Spleen (tissue), 7 donors: ENCODE measurements at regions not wholly inside any gene's neighbourhood (a gene's known extent, or its start where the extent isn't known, plus 50 kb on each side); places are given as distances from the start of the nearest gene placed in this dataset.

Experiments
- POLR2A ChIP-seq, 3 donors: fragments of 450-650 bp; IDR thresholded peaks; one replicate each; pipeline ENCODE4 v1.5.1; 2017; ENCODE audit warnings: antibody characterized with exemption in 3 of 3, mild to moderate bottlenecking in 1 of 3
- POLR2AphosphoS5 ChIP-seq, 3 donors: sonication (generic); formaldehyde crosslinking; IDR thresholded peaks; one replicate each; pipeline ENCODE4 v1.5.1; 2017; ENCODE audit warnings: antibody characterized with exemption in 3 of 3
- TF ChIP-seq, protein P1 (sequence below), 11 experiments: fragments of 200-600 bp in 7 of 11; fragments of 450-650 bp in 4 of 11; sonication (generic) in 4 of 11; IDR thresholded peaks in 8 of 11; conservative IDR thresholded peaks in 3 of 11; 1 replicate in 7 of 11; 2 replicates in 4 of 11; pipeline versions ENCODE4 v1.4.0 to v1.8.0; 2016 to 2021; ENCODE audit warnings: antibody characterized with exemption in 11 of 11, inconsistent platforms in 4 of 11, mild to moderate bottlenecking in 1 of 11
- donor health status: DM: no; HTN: no; CAD: no; lungs with moderate emphysema.
- donor health status: DM: no; HTN: no; CAD: no.
- donor health status: DM: no; HTN: no; CAD: no.

DNA sequence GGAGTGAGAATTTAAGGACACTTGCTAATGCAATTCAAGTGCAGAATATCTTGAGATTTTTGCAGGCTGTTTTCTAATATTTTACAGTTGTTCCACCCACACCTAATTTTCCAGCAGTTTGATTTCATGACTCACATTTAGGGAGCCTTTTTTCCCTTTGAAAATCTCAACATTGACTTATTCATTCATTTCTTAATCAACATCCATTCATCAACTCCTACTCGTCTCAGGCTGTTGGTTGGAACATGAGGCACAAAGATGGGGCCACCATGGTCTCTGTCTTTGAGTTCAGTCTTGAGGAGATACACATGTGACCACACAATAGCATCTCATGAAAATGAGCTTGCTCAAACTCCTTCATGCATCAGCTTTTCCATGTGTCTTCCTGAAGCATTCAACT, 135.6 kb downstream of the UNC5CL start:
- no peak for TF ChIP-seq POLR2AphosphoS5 (IDR thresholded peaks at IDR 0.05)
- no peak for TF ChIP-seq POLR2A (IDR thresholded peaks at IDR 0.05)
- TF ChIP-seq, protein P1, sequence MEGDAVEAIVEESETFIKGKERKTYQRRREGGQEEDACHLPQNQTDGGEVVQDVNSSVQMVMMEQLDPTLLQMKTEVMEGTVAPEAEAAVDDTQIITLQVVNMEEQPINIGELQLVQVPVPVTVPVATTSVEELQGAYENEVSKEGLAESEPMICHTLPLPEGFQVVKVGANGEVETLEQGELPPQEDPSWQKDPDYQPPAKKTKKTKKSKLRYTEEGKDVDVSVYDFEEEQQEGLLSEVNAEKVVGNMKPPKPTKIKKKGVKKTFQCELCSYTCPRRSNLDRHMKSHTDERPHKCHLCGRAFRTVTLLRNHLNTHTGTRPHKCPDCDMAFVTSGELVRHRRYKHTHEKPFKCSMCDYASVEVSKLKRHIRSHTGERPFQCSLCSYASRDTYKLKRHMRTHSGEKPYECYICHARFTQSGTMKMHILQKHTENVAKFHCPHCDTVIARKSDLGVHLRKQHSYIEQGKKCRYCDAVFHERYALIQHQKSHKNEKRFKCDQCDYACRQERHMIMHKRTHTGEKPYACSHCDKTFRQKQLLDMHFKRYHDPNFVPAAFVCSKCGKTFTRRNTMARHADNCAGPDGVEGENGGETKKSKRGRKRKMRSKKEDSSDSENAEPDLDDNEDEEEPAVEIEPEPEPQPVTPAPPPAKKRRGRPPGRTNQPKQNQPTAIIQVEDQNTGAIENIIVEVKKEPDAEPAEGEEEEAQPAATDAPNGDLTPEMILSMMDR (IDR thresholded peaks at IDR 0.05 in 8 of 11, conservative IDR thresholded peaks at IDR 0.05 in 3 of 11): no peak
